SK-N-SH treated with all-trans-retinoic acid at 6 μM for 48 hours (cell line): ENCODE measurements at regions not wholly inside any gene's neighbourhood (a gene's known extent, or its start where the extent isn't known, plus 50 kb on each side); places are given as distances from the start of the nearest gene placed in this dataset.

Source experiments
- ARNTL ChIP-seq: fragments of 450-650 bp; formaldehyde crosslinking; IDR thresholded peaks from 2 replicates; pipeline ENCODE4 v1.5.0; 2020; ENCODE audit warnings: low read depth, mild to moderate bottlenecking, moderate library complexity, borderline replicate concordance
- RARB ChIP-seq: fragments of 250-450 bp; sonication (Bioruptor Pico); IDR thresholded peaks from 2 replicates; pipeline ENCODE4 v1.8.0; 2021; ENCODE audit warnings: mild to moderate bottlenecking, moderate library complexity
- ZNF565 ChIP-seq: fragments of 450-650 bp; formaldehyde crosslinking; conservative IDR thresholded peaks from 2 replicates; pipeline ENCODE4 v1.5.0; 2020; ENCODE audit warnings: low read depth, mild to moderate bottlenecking, moderate library complexity
- TF ChIP-seq, protein P1 (sequence below): fragments of 250-450 bp; sonication (Bioruptor Pico); IDR thresholded peaks from 2 replicates; pipeline ENCODE4 v1.8.0; 2020; ENCODE audit warnings: mild to moderate bottlenecking, moderate library complexity, borderline replicate concordance

DNA sequence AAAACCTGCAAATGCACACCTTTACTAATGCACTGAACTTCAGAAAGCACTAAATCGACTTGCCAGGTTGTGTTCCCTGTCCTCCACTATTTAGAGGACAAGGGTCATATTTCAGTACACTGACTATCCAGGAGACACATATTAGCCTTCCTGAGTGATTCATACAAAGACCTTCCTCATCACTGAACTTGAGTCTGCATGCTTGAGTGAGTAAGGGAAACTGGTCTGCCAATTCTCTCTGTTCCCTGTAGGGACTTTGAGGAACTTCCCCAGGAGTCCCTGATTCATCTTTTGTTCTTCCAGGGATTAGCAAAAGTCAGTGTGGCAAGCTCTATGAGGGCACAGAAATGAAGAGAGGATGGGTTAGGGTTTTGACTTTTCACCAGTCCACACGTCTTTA lies 565.9 kb downstream of the PDCD6IP start:
- no peak for TF ChIP-seq RARB
- TF ChIP-seq, protein P1, sequence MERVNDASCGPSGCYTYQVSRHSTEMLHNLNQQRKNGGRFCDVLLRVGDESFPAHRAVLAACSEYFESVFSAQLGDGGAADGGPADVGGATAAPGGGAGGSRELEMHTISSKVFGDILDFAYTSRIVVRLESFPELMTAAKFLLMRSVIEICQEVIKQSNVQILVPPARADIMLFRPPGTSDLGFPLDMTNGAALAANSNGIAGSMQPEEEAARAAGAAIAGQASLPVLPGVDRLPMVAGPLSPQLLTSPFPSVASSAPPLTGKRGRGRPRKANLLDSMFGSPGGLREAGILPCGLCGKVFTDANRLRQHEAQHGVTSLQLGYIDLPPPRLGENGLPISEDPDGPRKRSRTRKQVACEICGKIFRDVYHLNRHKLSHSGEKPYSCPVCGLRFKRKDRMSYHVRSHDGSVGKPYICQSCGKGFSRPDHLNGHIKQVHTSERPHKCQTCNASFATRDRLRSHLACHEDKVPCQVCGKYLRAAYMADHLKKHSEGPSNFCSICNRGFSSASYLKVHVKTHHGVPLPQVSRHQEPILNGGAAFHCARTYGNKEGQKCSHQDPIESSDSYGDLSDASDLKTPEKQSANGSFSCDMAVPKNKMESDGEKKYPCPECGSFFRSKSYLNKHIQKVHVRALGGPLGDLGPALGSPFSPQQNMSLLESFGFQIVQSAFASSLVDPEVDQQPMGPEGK (CRISPR knock-in tag): no peak
- TF ChIP-seq ARNTL: no peak
- TF ChIP-seq ZNF565 (CRISPR knock-in tag): no peak
